ENCODE measurements at regions not wholly inside any gene's neighbourhood (a gene's known extent, or its start where the extent isn't known, plus 50 kb on each side); places are given as distances from the start of the nearest gene placed in this dataset.
A peak's percentile ranks its signal among the peaks of the same experiment; 100 is the strongest.

- DNase-seq (no peak), ATAC-seq (no peak)
- H3K9me3 ChIP-seq (ENCODE audit: control insufficient read depth, low read length, poor library complexity, severe bottlenecking), result no peaks in the 10 kb centered on the region
- Mint-ChIP-seq H3K4me3 (no peak overlapping the region), H3K4me1 (no peaks in the 10 kb centered on the region), H3K27me3 (peaks cover 6% of the 10 kb centered on the region), H3K36me3 (ENCODE audit: low read depth) (no peaks in the 10 kb centered on the region), H3K27ac (no peak overlapping the region)
Measured at GRCh38 chr6:45724511-45724910, 291.1 kb downstream of the CLIC5 start.

GRCh38 chr6:45724027-45724426 is 291.6 kb downstream of the CLIC5 start:
- H3K27me3 Mint-ChIP-seq, result peaks cover 9% of the 10 kb centered on the region
- no peak for DNase-seq
- H3K36me3 Mint-ChIP-seq (ENCODE audit: low read depth), result no peaks in the 10 kb centered on the region
- no peak for ATAC-seq
- no peaks in the 10 kb centered on the region for H3K9me3 ChIP-seq (ENCODE audit: control insufficient read depth, low read length, poor library complexity, severe bottlenecking)
- H3K27ac Mint-ChIP-seq, result no peak overlapping the region
- H3K4me3 Mint-ChIP-seq, result no peak overlapping the region
- no peaks in the 10 kb centered on the region for H3K4me1 Mint-ChIP-seq

- ATAC-seq, result no peak
- H3K27ac Mint-ChIP-seq, result no peak overlapping the region
- H3K4me3 Mint-ChIP-seq, result no peak overlapping the region
Measured at GRCh38 chr6:45722876-45723275, 292.8 kb downstream of the CLIC5 start.

GRCh38 chr6:45721665-45722064 is 294.0 kb downstream of the CLIC5 start:
- H3K27ac Mint-ChIP-seq, result no peak overlapping the region
- no peaks in the 10 kb centered on the region for H3K9me3 ChIP-seq (ENCODE audit: control insufficient read depth, low read length, poor library complexity, severe bottlenecking)
- H3K27me3 Mint-ChIP-seq, result peaks cover 10% of the 10 kb centered on the region
- no peak overlapping the region for H3K4me3 Mint-ChIP-seq
- DNase-seq (no peak), ATAC-seq (no peak)
- H3K4me1 Mint-ChIP-seq, result peaks cover 3% of the 10 kb centered on the region
- no peaks in the 10 kb centered on the region for H3K36me3 Mint-ChIP-seq (ENCODE audit: low read depth)

More at GRCh38 chr6:45722876-45723275, 292.8 kb downstream of the CLIC5 start:
- Mint-ChIP-seq H3K4me1 (peaks cover 3% of the 10 kb centered on the region), H3K36me3 (ENCODE audit: low read depth) (no peaks in the 10 kb centered on the region), H3K27me3 (peaks cover 10% of the 10 kb centered on the region)
- DNase-seq, result no peak
- no peaks in the 10 kb centered on the region for H3K9me3 ChIP-seq (ENCODE audit: control insufficient read depth, low read length, poor library complexity, severe bottlenecking)

- peaks cover 16% of the 10 kb centered on the region for H3K4me1 Mint-ChIP-seq
- H3K27ac Mint-ChIP-seq, result no peak overlapping the region
- H3K27me3 Mint-ChIP-seq, result peaks cover 10% of the 10 kb centered on the region
- no peak for ATAC-seq
- H3K36me3 Mint-ChIP-seq (ENCODE audit: low read depth), result no peaks in the 10 kb centered on the region
- H3K4me3 Mint-ChIP-seq, result no peak overlapping the region
- DNase-seq, result no peak
- no peaks in the 10 kb centered on the region for H3K9me3 ChIP-seq (ENCODE audit: control insufficient read depth, low read length, poor library complexity, severe bottlenecking)
Measured at GRCh38 chr6:45718871-45719270, 296.8 kb downstream of the CLIC5 start.

GRCh38 chr6:45718131-45718530 is 297.5 kb downstream of the CLIC5 start:
- peaks cover 16% of the 10 kb centered on the region for H3K4me1 Mint-ChIP-seq
- peaks cover 10% of the 10 kb centered on the region for H3K27me3 Mint-ChIP-seq
- no peaks in the 10 kb centered on the region for H3K36me3 Mint-ChIP-seq (ENCODE audit: low read depth)
- ATAC-seq (no peak), DNase-seq (no peak)
- no peaks in the 10 kb centered on the region for H3K9me3 ChIP-seq (ENCODE audit: control insufficient read depth, low read length, poor library complexity, severe bottlenecking)
- H3K4me3 Mint-ChIP-seq, result no peak overlapping the region
- peak overlapping the region; percentile 19 for H3K27ac Mint-ChIP-seq

- Mint-ChIP-seq H3K4me3 (no peak overlapping the region), H3K27ac (peak overlapping the region; percentile 19), H3K36me3 (ENCODE audit: low read depth) (no peaks in the 10 kb centered on the region), H3K4me1 (peaks cover 16% of the 10 kb centered on the region), H3K27me3 (peaks cover 10% of the 10 kb centered on the region)
- DNase-seq (no peak), ATAC-seq (no peak)
- no peaks in the 10 kb centered on the region for H3K9me3 ChIP-seq (ENCODE audit: control insufficient read depth, low read length, poor library complexity, severe bottlenecking)
Measured at GRCh38 chr6:45717715-45718114, 297.9 kb downstream of the CLIC5 start.

GRCh38 chr6:45717027-45717426 is 298.6 kb downstream of the CLIC5 start:
- H3K9me3 ChIP-seq (ENCODE audit: control insufficient read depth, low read length, poor library complexity, severe bottlenecking), result no peaks in the 10 kb centered on the region
- H3K27me3 Mint-ChIP-seq, result peaks cover 10% of the 10 kb centered on the region
- H3K36me3 Mint-ChIP-seq (ENCODE audit: low read depth), result no peaks in the 10 kb centered on the region
- H3K27ac Mint-ChIP-seq, result no peak overlapping the region
- peaks cover 16% of the 10 kb centered on the region for H3K4me1 Mint-ChIP-seq
- no peak for DNase-seq
- ATAC-seq, result no peak
- no peak overlapping the region for H3K4me3 Mint-ChIP-seq

- H3K36me3 Mint-ChIP-seq (ENCODE audit: low read depth), result no peaks in the 10 kb centered on the region
- DNase-seq (no peak), ATAC-seq (no peak)
- no peaks in the 10 kb centered on the region for H3K9me3 ChIP-seq (ENCODE audit: control insufficient read depth, low read length, poor library complexity, severe bottlenecking)
- peaks cover 21% of the 10 kb centered on the region for H3K4me1 Mint-ChIP-seq
- H3K27ac Mint-ChIP-seq, result no peak overlapping the region
- H3K27me3 Mint-ChIP-seq, result peaks cover 4% of the 10 kb centered on the region
- no peak overlapping the region for H3K4me3 Mint-ChIP-seq
Measured at GRCh38 chr6:45715508-45715803, 300.2 kb downstream of the CLIC5 start.

- H3K4me3 Mint-ChIP-seq, result peak overlapping the region; percentile 72
- DNase-seq (peak in 2 of 3 donors; percentile 10 to 30), ATAC-seq (peak; percentile 95)
- H3K9me3 ChIP-seq (ENCODE audit: control insufficient read depth, low read length, poor library complexity, severe bottlenecking), result no peaks in the 10 kb centered on the region
- no peak overlapping the region for H3K27ac Mint-ChIP-seq
- peaks cover 4% of the 10 kb centered on the region for H3K27me3 Mint-ChIP-seq
- no peaks in the 10 kb centered on the region for H3K36me3 Mint-ChIP-seq (ENCODE audit: low read depth)
- peaks cover 21% of the 10 kb centered on the region for H3K4me1 Mint-ChIP-seq
Measured at GRCh38 chr6:45714741-45715507, 300.7 kb downstream of the CLIC5 start.

GRCh38 chr6:45714006-45714730 is 301.5 kb downstream of the CLIC5 start:
- no peak overlapping the region for H3K27ac Mint-ChIP-seq
- no peak for ATAC-seq

More at GRCh38 chr6:45714006-45714730, 301.5 kb downstream of the CLIC5 start:
- H3K9me3 ChIP-seq (ENCODE audit: control insufficient read depth, low read length, poor library complexity, severe bottlenecking), result no peaks in the 10 kb centered on the region
- no peak for DNase-seq
- Mint-ChIP-seq H3K4me3 (peak overlapping the region; percentile 72), H3K27me3 (peaks cover 2% of the 10 kb centered on the region), H3K4me1 (peaks cover 21% of the 10 kb centered on the region), H3K36me3 (ENCODE audit: low read depth) (no peaks in the 10 kb centered on the region)

Data from T-helper 17 cell (primary cell).